ENCODE measurements at regions not wholly inside any gene's neighbourhood (a gene's known extent, or its start where the extent isn't known, plus 50 kb on each side); places are given as distances from the start of the nearest gene placed in this dataset.

- DNase-seq (ENCODE audit: low spot score): no peak
Measured at GRCh38 chr13:111909971-111910671, 156.8 kb upstream of the SOX1 start.

- DNase-seq (ENCODE audit: low spot score): no peak
Measured at GRCh38 chr13:111911121-111911720, 155.7 kb upstream of the SOX1 start.

- no peak for DNase-seq (ENCODE audit: low spot score)
Measured at GRCh38 chr13:111911754-111912452, 155.0 kb upstream of the SOX1 start.

DNA sequence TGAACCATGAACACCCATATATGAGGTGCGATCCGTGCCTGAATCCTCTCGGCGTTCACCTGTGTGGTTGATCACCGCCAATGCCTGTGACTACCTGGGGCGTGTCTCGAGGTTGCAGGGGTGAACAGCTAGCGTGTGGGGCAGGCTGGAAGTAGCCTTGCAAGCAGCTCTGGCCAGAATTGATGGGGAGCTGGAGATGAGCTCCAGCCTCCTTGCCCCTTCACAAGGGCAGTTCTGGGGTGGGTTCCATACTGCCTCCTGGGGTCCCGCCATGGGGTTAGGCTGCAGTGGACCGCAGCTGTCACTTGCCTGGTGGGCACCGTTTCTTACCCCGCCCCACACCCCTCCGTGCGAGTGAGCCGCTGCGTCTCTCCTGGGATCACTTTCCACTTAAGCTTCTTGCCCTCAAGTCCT lies 154.5 kb upstream of the SOX1 start:
- DNase-seq (ENCODE audit: low spot score): no peak

- DNase-seq (ENCODE audit: low spot score): no peak
Measured at GRCh38 chr13:111912991-111913760, 153.8 kb upstream of the SOX1 start.

DNA sequence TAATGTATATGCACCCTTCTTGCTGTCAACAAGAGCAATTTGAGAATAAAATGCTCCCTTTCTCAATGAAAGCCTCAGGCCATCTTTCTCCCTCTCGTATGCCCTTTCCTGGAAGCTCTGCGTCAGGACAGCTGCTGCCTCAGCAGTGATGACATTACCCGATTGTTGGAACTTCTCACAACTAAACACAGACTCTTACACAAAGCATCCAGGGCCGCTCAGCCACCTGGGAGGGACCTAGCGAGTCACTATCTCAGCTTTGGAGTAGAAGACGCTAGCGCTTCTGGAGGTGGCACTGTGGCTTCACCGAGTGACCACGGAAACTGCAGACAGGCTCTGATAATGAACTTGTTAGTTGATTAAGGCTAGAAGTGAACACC lies 153.2 kb upstream of the SOX1 start:
- no peak for DNase-seq (ENCODE audit: low spot score)

- no peak for DNase-seq (ENCODE audit: low spot score)
Measured at GRCh38 chr13:111914241-111915103, 152.5 kb upstream of the SOX1 start.

DNA sequence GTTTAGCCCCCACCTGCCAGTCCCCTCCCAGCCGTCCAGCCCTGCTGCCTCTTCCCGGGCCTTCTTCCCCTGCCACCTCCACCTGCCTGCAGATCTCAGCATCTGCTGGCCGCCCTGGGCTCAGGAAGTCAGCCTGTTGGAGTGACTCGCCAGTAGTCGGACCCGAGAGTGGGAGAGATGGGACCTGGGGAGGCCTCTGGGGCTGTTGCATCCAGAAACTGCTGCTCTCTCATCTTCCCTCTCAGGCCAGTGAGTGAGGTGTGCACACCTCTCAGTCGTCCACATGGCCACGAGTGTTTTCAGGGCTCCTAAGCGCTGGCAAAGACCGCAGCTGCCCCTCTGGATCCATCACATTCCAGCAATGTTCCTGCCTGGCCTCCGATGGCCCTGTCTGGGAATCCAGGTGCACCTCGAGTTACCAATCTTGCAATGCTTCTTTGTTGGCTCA lies 151.8 kb upstream of the SOX1 start:
- no peak for DNase-seq (ENCODE audit: low spot score)

- no peak for DNase-seq (ENCODE audit: low spot score)
Measured at GRCh38 chr13:111916201-111916600, 150.7 kb upstream of the SOX1 start.

DNA sequence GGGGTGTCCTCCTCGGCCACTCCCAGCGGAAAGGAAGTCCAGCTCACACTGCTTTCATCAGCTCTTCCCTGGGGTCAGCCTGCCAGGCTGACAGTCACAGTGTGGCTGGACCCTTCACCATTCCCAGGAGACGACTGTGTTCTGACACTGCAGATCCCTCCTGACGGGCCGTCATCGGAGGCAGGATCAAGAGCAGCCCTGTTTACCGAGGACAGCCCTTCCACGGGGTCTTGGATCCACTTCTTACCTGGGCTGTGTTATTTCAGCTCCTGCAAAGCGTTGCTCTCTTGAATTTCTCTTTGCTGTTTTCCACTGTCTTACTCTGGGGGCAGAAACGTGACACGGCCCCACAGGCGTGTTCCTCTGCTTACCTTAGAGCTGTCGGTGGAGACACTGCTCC lies 149.9 kb upstream of the SOX1 start:
- no peak for DNase-seq (ENCODE audit: low spot score)

- DNase-seq (ENCODE audit: low spot score): no peak
Measured at GRCh38 chr13:111917901-111918300, 149.0 kb upstream of the SOX1 start.

DNA sequence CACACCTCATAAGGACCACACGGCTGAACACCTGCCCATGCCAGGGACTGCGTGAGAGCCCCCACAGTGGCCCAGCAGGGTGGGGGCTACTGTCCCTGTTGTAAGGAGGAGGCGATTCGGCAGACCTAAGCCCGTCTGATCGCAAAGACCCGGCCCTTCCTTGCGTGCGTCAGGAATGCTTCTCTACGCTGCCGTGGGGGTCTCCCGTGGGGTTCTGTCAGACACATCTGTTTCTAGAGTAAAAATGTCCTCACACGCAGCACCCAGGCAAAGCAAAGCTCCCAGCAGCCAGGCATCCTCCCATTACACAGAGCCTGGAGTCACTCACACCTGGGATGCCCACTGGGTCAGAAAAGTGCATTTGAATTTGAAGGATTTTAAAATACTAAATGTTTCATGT lies 147.7 kb upstream of the SOX1 start:
- DNase-seq (ENCODE audit: low spot score): no peak

- no peak for DNase-seq (ENCODE audit: low spot score)
Measured at GRCh38 chr13:111919849-111920248, 147.1 kb upstream of the SOX1 start.

DNA sequence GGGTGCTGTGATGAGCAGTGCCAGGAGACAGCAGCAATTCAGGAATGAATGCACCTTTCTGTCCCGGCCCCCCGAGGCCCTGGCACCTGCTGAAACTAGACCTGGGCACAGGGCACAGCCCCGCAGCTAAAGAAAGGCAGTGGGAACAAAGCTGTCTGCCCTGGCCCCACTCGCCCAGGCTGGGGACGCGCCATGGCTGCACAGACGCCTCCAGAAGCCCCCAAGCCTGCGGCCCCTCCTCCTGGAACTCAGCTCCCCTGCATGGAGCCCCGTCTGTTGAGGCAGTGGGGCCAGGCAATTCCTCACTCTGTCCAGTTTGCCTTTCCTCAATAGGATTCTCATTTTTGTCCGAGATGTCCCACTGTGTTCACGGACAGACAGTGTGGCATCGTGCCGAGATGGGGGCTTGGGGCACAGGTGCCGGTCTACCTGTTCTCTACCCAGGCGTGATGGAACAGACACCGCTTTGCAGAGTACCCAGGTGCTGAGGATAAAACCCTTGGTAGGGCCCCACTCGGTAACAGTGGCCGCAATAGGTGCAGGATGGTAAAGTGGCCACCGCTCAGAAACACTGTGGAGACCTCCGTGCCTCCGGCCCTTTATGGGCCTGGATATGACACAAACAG lies 146.5 kb upstream of the SOX1 start:
- no peak for DNase-seq (ENCODE audit: low spot score)

- no peak for DNase-seq (ENCODE audit: low spot score)
Measured at GRCh38 chr13:111920932-111921705, 145.8 kb upstream of the SOX1 start.

- DNase-seq (ENCODE audit: low spot score): no peak
Measured at GRCh38 chr13:111922086-111922485, 144.9 kb upstream of the SOX1 start.

- no peak for DNase-seq (ENCODE audit: low spot score)
Measured at GRCh38 chr13:111923439-111923838, 143.5 kb upstream of the SOX1 start.

DNA sequence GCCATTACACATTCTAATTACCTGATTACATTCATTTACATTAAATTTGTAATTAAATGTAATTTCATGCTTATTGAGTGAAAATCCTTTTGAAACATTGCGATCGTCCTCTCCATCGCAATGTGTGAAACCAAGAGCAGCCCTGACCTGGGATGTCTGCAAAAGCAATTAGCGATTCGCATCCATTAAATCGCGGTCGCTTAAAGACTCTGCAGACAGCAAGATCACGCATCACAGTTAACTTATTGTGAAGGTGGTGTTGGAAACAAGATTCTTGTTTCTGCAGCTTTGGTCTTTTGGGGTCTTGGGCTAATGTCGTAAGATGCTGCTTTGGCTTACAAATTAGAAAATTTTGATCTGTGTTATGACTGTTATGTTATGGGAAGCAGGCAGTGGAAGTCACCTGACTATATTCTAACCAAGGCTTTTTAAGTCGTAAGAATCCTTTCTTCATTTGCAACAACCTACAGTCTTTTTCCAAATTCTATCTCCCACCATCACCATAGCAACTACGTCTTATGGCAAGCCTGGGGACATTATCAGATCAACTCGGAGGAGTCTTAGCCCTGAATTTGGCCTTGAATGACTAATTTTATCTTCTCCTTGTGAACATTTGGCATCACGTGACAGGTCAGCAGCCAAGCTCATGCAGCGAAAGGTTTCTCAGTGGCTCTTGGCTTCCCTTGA lies 142.8 kb upstream of the SOX1 start:
- DNase-seq (ENCODE audit: low spot score): no peak

- DNase-seq (ENCODE audit: low spot score): no peak
Measured at GRCh38 chr13:111924678-111925075, 142.3 kb upstream of the SOX1 start.
